ENCODE measurements at regions not wholly inside any gene's neighbourhood (a gene's known extent, or its start where the extent isn't known, plus 50 kb on each side); places are given as distances from the start of the nearest gene placed in this dataset.

DNA sequence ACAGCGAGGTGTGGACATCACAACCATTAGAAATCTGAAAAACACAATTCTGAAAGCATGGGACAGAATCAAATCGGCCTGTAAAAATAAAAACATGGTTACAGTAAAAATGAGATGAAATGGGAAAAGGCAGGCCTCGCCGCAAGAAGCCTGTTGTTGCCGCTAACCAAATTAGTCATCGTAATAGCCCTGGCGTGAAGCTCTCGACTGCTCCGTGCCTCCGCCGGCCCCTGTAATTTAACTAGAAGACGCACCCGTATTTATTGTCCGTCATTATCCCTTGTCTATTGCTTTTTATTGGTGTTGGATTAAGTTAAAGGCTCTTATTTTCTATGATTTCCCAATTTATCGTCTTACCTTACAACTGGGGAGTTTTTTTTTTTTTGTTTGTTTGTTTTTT is 334.6 kb upstream of the EEF2KMT start:
- no peaks in the 10 kb centered on the region for H3K9me3 ChIP-seq (ENCODE audit: control insufficient read depth in 3 of 3, low read length in 3 of 3)
- H3K36me3 ChIP-seq (ENCODE audit: control insufficient read depth in 3 of 3, insufficient read depth in 3 of 3, low read length in 3 of 3): no peaks in the 10 kb centered on the region
- peaks cover 0 to 4% (median 3%) of the 10 kb centered on the region in 3 donors for H3K27me3 ChIP-seq (ENCODE audit: control insufficient read depth in 3 of 3, insufficient read depth in 3 of 3, low read length in 3 of 3)
- H3K4me1 ChIP-seq (ENCODE audit: control insufficient read depth in 3 of 3, insufficient read depth in 3 of 3, low read length in 3 of 3): no peaks in the 10 kb centered on the region
- no peak overlapping the region for H3K9ac ChIP-seq (ENCODE audit: low read depth in 1 of 3, low read length in 3 of 3)
- H3K4me3 ChIP-seq (ENCODE audit: low read length in 3 of 3): no peak overlapping the region
- no peak overlapping the region for H3K27ac ChIP-seq (ENCODE audit: low read depth, low read length)

DNA sequence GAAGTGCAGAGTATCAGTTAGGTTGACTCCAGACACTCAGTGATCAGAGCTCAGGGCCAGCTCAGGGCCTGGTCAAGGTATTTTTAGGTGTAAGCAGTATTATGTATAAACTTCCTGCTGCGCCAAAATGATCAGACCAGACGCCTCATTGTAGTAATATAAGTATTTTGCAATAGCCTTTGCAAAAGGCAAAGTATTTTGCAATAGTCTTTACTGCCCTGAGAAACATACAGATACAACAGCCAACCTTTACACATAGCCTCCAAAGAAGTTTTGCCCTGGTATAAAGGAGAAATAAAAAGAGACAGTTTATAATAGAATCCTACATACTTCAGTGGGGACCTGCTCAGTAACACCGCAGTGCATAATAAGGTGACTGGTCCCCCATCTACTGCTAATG is 333.0 kb upstream of the EEF2KMT start:
- no peaks in the 10 kb centered on the region for H3K4me1 ChIP-seq (ENCODE audit: control insufficient read depth in 3 of 3, insufficient read depth in 3 of 3, low read length in 3 of 3)
- H3K36me3 ChIP-seq (ENCODE audit: control insufficient read depth in 3 of 3, insufficient read depth in 3 of 3, low read length in 3 of 3): no peaks in the 10 kb centered on the region
- H3K27me3 ChIP-seq (ENCODE audit: control insufficient read depth in 3 of 3, insufficient read depth in 3 of 3, low read length in 3 of 3): peaks cover 0 to 4% (median 3%) of the 10 kb centered on the region in 3 donors
- no peaks in the 10 kb centered on the region for H3K9me3 ChIP-seq (ENCODE audit: control insufficient read depth in 3 of 3, low read length in 3 of 3)
- no peak overlapping the region for H3K4me3 ChIP-seq (ENCODE audit: low read length in 3 of 3)
- H3K9ac ChIP-seq (ENCODE audit: low read depth in 1 of 3, low read length in 3 of 3): no peak overlapping the region
- no peak overlapping the region for H3K27ac ChIP-seq (ENCODE audit: low read depth, low read length)

DNA sequence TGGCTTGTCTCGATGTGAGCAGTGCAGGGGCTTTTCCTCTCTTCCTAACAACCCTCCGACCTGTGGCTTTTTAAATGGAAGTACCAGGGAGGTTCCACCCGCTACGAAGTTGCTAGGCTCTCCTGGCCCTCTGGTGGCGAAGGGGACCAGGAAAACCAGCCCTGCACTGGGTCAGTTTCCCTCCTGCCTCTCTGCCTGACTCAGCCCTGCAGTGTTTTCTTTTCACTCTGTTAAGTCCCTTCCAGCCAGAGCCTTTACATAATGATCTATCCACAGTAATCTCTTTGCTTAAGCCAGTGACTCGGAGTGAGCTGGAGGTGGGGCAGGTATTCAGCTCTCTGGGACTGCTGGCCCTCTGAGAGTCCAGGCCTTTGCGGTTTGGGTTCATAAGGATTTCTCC is 331.3 kb upstream of the EEF2KMT start:
- no peaks in the 10 kb centered on the region for H3K36me3 ChIP-seq (ENCODE audit: control insufficient read depth in 3 of 3, insufficient read depth in 3 of 3, low read length in 3 of 3)
- H3K27ac ChIP-seq (ENCODE audit: low read depth, low read length): no peak overlapping the region
- no peaks in the 10 kb centered on the region for H3K9me3 ChIP-seq (ENCODE audit: control insufficient read depth in 3 of 3, low read length in 3 of 3)
- no peaks in the 10 kb centered on the region for H3K4me1 ChIP-seq (ENCODE audit: control insufficient read depth in 3 of 3, insufficient read depth in 3 of 3, low read length in 3 of 3)
- H3K4me3 ChIP-seq (ENCODE audit: low read length in 3 of 3): no peak overlapping the region
- H3K27me3 ChIP-seq (ENCODE audit: control insufficient read depth in 3 of 3, insufficient read depth in 3 of 3, low read length in 3 of 3): peaks cover 0 to 4% (median 3%) of the 10 kb centered on the region in 3 donors
- no peak overlapping the region for H3K9ac ChIP-seq (ENCODE audit: low read depth in 1 of 3, low read length in 3 of 3)

DNA sequence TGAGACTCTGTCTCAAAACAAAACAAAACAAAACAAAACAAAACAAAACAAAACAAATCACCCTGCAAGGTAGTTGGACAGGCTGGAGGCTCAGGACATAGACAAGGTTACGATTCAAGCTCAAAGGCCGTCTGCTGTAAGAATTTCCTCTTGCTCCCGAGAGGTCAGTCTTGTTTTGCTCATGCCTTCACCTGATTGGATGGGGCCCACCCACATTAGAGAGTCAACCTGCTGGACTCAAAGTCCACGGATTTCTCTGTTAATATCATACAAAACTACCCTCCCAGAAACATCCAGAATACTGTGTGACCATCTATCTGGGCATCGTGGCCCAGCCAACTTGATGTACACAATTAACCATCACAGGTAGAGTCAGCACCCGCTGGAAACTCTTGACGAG is 330.0 kb upstream of the EEF2KMT start:
- Histone ChIP-seq H3K4me1 (ENCODE audit: control insufficient read depth in 3 of 3, insufficient read depth in 3 of 3, low read length in 3 of 3) (no peaks in the 10 kb centered on the region), H3K9ac (ENCODE audit: low read depth in 1 of 3, low read length in 3 of 3) (no peak overlapping the region), H3K27me3 (ENCODE audit: control insufficient read depth in 3 of 3, insufficient read depth in 3 of 3, low read length in 3 of 3) (peaks cover 0 to 4% (median 3%) of the 10 kb centered on the region in 3 donors), H3K9me3 (ENCODE audit: control insufficient read depth in 3 of 3, low read length in 3 of 3) (no peaks in the 10 kb centered on the region), H3K4me3 (ENCODE audit: low read length in 3 of 3) (no peak overlapping the region), H3K36me3 (ENCODE audit: control insufficient read depth in 3 of 3, insufficient read depth in 3 of 3, low read length in 3 of 3) (no peaks in the 10 kb centered on the region), H3K27ac (ENCODE audit: low read depth, low read length) (no peak overlapping the region)

DNA sequence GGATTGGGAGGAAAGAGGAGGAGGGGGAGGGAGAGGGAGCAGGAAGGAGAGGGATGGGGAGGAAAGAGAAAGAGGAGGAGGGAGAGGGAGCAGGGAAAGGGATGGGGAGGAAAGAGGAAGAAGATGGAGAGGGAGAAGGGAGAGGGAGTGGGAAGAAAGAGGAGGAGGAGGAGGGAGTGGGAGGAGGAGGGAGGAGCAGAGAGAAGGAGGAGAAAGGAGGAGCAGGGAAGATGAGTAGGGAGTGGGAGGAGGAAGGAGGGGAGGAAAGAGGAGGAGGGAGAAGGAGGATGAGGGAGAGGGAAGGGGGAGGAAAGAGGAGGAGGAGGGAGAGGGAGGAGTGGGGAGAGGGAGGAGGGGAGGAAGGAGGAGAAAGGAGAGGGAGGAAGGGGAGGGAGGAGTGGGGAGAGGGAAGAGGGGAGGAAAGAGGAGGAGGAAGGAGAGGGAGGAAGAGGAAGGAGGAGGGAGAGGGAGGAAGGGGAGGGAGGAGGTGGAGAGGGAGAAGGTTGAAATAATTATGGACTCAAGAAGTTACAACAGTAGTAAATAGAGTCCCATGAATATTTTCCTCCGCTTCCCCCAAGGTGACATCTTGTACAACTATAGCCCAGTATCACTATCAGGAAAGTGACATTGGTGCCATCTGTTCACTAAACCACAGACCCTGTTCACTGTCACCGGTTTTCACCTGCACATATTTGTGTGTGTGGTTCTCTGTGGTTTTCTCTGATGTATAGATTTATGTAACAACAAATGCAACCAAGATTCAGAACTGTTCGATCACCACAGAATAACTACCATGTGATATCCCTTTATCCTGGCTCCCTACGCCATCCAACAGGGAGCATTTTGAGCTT is 325.3 kb upstream of the EEF2KMT start:
- Histone ChIP-seq H3K9ac (ENCODE audit: low read depth in 1 of 3, low read length in 3 of 3) (no peak overlapping the region), H3K9me3 (ENCODE audit: control insufficient read depth in 3 of 3, low read length in 3 of 3) (no peaks in the 10 kb centered on the region), H3K36me3 (ENCODE audit: control insufficient read depth in 3 of 3, insufficient read depth in 3 of 3, low read length in 3 of 3) (no peaks in the 10 kb centered on the region), H3K27ac (ENCODE audit: low read depth, low read length) (no peak overlapping the region), H3K27me3 (ENCODE audit: control insufficient read depth in 3 of 3, insufficient read depth in 3 of 3, low read length in 3 of 3) (peaks cover 0 to 2% (median 0%) of the 10 kb centered on the region in 3 donors), H3K4me1 (ENCODE audit: control insufficient read depth in 3 of 3, insufficient read depth in 3 of 3, low read length in 3 of 3) (no peaks in the 10 kb centered on the region), H3K4me3 (ENCODE audit: low read length in 3 of 3) (no peak overlapping the region)

DNA sequence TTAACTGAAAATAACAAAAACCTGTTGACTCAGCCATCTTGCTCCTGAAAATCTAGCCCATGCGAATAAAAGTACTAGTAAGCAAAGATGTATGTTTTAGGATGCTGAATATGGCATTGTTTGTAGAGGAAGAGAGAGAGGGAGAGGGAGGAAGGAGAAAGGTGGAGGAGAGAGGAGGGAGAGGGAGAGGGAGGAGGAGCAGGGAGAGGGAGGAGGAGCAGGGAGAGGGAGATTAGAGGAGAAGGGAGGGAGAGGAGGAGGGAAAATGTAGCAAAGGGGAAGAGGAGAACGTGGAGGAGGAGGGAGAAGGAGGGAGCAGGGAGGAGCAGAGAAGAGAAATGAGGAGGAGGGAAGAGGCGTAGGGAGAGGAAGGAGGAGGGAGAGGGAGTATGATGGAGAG is 324.5 kb upstream of the EEF2KMT start:
- Histone ChIP-seq H3K9me3 (ENCODE audit: control insufficient read depth in 3 of 3, low read length in 3 of 3) (no peaks in the 10 kb centered on the region), H3K9ac (ENCODE audit: low read depth in 1 of 3, low read length in 3 of 3) (no peak overlapping the region), H3K4me1 (ENCODE audit: control insufficient read depth in 3 of 3, insufficient read depth in 3 of 3, low read length in 3 of 3) (no peaks in the 10 kb centered on the region), H3K27ac (ENCODE audit: low read depth, low read length) (no peak overlapping the region), H3K27me3 (ENCODE audit: control insufficient read depth in 3 of 3, insufficient read depth in 3 of 3, low read length in 3 of 3) (no peaks in the 10 kb centered on the region), H3K36me3 (ENCODE audit: control insufficient read depth in 3 of 3, insufficient read depth in 3 of 3, low read length in 3 of 3) (no peaks in the 10 kb centered on the region), H3K4me3 (ENCODE audit: low read length in 3 of 3) (no peak overlapping the region)

DNA sequence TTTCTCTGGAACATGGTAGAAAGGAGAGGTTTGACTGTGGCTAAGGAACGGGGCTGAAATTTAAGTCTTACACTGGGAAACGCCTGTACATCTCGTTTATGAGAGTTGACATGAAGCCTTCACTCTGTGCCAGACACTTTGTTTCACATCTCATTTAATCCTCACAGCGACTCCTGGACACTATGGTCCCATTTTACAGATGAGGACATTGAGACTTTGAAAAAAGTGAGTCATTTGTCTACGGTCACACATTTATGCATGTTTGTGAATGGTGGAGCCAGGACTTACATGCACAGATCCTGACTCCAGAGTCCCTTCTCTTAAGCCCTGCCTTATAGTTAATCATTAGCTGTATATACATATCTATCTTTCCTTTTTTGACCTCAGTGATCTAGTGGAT is 318.4 kb upstream of the EEF2KMT start:
- no peaks in the 10 kb centered on the region for H3K4me1 ChIP-seq (ENCODE audit: control insufficient read depth in 3 of 3, insufficient read depth in 3 of 3, low read length in 3 of 3)
- no peak overlapping the region for H3K4me3 ChIP-seq (ENCODE audit: low read length in 3 of 3)
- no peaks in the 10 kb centered on the region for H3K36me3 ChIP-seq (ENCODE audit: control insufficient read depth in 3 of 3, insufficient read depth in 3 of 3, low read length in 3 of 3)
- peaks cover 0 to 2% (median 0%) of the 10 kb centered on the region in 3 donors for H3K9me3 ChIP-seq (ENCODE audit: control insufficient read depth in 3 of 3, low read length in 3 of 3)
- H3K9ac ChIP-seq (ENCODE audit: low read depth in 1 of 3, low read length in 3 of 3): no peak overlapping the region
- no peaks in the 10 kb centered on the region for H3K27me3 ChIP-seq (ENCODE audit: control insufficient read depth in 3 of 3, insufficient read depth in 3 of 3, low read length in 3 of 3)
- no peak overlapping the region for H3K27ac ChIP-seq (ENCODE audit: low read depth, low read length)

DNA sequence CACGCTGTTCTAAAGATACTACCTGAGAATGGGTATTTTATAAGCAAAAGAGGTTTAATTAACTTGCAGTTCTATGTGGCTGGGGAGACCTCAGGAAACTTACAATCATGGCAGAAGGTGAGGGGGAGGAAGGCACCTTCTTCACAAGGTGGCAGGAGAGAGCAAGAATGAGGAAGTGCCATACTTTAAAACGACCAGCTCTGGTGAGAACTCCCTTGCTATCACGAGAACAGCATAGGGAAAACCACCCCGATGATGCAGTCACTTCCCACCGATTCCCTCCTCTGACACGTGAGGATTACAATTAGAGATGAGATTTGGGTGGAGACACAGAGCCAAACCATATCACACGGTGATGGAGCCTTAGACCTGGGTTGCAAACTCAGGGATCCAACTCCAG is 317.5 kb upstream of the EEF2KMT start:
- Histone ChIP-seq H3K9ac (ENCODE audit: low read depth in 1 of 3, low read length in 3 of 3) (no peak overlapping the region), H3K4me1 (ENCODE audit: control insufficient read depth in 3 of 3, insufficient read depth in 3 of 3, low read length in 3 of 3) (no peaks in the 10 kb centered on the region), H3K9me3 (ENCODE audit: control insufficient read depth in 3 of 3, low read length in 3 of 3) (peaks cover 0 to 2% (median 0%) of the 10 kb centered on the region in 3 donors), H3K36me3 (ENCODE audit: control insufficient read depth in 3 of 3, insufficient read depth in 3 of 3, low read length in 3 of 3) (no peaks in the 10 kb centered on the region), H3K27ac (ENCODE audit: low read depth, low read length) (no peak overlapping the region), H3K4me3 (ENCODE audit: low read length in 3 of 3) (no peak overlapping the region), H3K27me3 (ENCODE audit: control insufficient read depth in 3 of 3, insufficient read depth in 3 of 3, low read length in 3 of 3) (no peaks in the 10 kb centered on the region)

DNA sequence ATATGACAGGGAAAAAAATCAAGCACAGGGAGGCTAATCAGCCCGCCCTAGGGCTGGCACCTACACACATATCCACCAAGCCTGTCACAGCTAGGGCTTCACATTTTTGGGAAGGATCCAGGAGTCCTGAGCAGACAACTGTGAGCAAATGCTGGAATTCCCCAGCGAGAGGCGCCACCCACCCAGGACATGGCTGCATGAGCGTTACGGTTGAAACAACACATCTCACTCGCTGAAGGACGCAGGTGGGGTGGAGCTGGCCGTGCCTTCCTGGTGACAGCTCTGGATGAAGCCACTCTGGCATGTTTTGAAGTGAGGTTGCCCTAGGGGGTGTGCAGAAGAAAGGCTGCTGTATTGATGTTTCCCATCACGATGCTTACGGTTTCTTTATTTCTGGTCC is 315.1 kb upstream of the EEF2KMT start:
- Histone ChIP-seq H3K36me3 (ENCODE audit: control insufficient read depth in 3 of 3, insufficient read depth in 3 of 3, low read length in 3 of 3) (no peaks in the 10 kb centered on the region), H3K9me3 (ENCODE audit: control insufficient read depth in 3 of 3, low read length in 3 of 3) (peaks cover 0 to 5% (median 2%) of the 10 kb centered on the region in 3 donors), H3K4me1 (ENCODE audit: control insufficient read depth in 3 of 3, insufficient read depth in 3 of 3, low read length in 3 of 3) (no peaks in the 10 kb centered on the region), H3K27ac (ENCODE audit: low read depth, low read length) (no peak overlapping the region), H3K27me3 (ENCODE audit: control insufficient read depth in 3 of 3, insufficient read depth in 3 of 3, low read length in 3 of 3) (no peaks in the 10 kb centered on the region), H3K9ac (ENCODE audit: low read depth in 1 of 3, low read length in 3 of 3) (no peak overlapping the region), H3K4me3 (ENCODE audit: low read length in 3 of 3) (no peak overlapping the region)

DNA sequence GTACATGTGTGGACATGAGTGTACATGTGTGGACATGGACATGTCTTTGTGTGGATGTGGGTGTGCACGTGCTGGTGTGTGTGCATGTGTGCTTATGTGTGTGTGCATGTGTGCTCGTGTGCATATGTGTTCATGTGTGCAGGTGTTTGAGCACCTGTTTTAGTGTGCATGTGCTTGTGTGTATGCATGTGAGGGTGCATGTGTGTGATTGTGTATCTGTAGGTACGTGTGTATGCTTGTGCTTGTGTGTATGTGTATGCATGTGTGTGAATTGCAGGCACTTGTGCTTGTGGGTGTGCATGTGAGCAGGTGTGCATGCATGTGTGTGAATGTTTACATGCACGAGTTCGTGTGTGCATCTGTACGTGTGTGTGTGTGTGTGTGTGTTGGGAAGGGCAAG is 300.6 kb upstream of the EEF2KMT start:
- Histone ChIP-seq H3K27ac (ENCODE audit: low read depth, low read length) (no peak overlapping the region), H3K9me3 (ENCODE audit: control insufficient read depth in 3 of 3, low read length in 3 of 3) (peaks cover 0 to 4% (median 3%) of the 10 kb centered on the region in 3 donors), H3K36me3 (ENCODE audit: control insufficient read depth in 3 of 3, insufficient read depth in 3 of 3, low read length in 3 of 3) (no peaks in the 10 kb centered on the region), H3K27me3 (ENCODE audit: control insufficient read depth in 3 of 3, insufficient read depth in 3 of 3, low read length in 3 of 3) (no peaks in the 10 kb centered on the region), H3K4me3 (ENCODE audit: low read length in 3 of 3) (no peak overlapping the region), H3K4me1 (ENCODE audit: control insufficient read depth in 3 of 3, insufficient read depth in 3 of 3, low read length in 3 of 3) (no peaks in the 10 kb centered on the region), H3K9ac (ENCODE audit: low read depth in 1 of 3, low read length in 3 of 3) (no peak overlapping the region)
